Fibroblast of lung (primary cell): ENCODE measurements at regions not wholly inside any gene's neighbourhood (a gene's known extent, or its start where the extent isn't known, plus 50 kb on each side); places are given as distances from the start of the nearest gene placed in this dataset.

ENCODE experiments used
- EZH2 ChIP-seq: IDR thresholded peaks from 2 replicates; pipeline ENCODE4 v1.5.1; 2012; ENCODE audit warnings: low read length, control low read depth, mild to moderate bottlenecking; ENCODE audit errors: missing control alignments
- TF ChIP-seq, protein P1 (sequence below), 2 donors: IDR thresholded peaks in 1 of 2; conservative IDR thresholded peaks in 1 of 2; 1 replicate in 1 of 2; 2 replicates in 1 of 2; pipeline ENCODE4 v1.5.1; 2011 to 2012; ENCODE audit warnings: low read length in 2 of 2, control low read depth in 1 of 2, inconsistent platforms in 1 of 2, low read depth in 1 of 2, mild to moderate bottlenecking in 1 of 2

DNA sequence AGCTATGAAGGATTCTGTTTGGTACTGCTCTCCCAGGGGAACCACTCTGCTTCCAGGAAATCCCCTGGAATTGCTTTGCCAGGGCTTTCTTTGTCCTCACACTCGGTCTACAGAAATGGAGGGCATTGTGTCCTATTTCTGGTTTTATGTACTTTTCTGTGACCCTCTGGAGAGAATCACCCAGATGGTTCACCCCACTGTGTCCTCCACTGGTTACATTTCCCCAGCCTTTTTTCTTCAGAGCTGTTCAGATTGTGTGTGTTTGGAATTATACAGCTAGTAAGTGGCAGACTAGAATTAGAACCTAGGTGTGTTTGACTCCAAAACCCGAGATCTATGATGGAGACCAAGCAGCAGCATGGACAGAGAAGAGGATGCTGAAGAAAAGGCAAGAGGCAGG, 80.8 kb downstream of the CD164 start:
- TF ChIP-seq, protein P1, sequence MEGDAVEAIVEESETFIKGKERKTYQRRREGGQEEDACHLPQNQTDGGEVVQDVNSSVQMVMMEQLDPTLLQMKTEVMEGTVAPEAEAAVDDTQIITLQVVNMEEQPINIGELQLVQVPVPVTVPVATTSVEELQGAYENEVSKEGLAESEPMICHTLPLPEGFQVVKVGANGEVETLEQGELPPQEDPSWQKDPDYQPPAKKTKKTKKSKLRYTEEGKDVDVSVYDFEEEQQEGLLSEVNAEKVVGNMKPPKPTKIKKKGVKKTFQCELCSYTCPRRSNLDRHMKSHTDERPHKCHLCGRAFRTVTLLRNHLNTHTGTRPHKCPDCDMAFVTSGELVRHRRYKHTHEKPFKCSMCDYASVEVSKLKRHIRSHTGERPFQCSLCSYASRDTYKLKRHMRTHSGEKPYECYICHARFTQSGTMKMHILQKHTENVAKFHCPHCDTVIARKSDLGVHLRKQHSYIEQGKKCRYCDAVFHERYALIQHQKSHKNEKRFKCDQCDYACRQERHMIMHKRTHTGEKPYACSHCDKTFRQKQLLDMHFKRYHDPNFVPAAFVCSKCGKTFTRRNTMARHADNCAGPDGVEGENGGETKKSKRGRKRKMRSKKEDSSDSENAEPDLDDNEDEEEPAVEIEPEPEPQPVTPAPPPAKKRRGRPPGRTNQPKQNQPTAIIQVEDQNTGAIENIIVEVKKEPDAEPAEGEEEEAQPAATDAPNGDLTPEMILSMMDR (conservative IDR thresholded peaks at IDR 0.05 in 1 of 2, IDR thresholded peaks at IDR 0.05 in 1 of 2; ENCODE audit: low read depth in 1 of 2, low read length in 2 of 2), result no peak
- no peak for TF ChIP-seq EZH2
